ENCODE measurements at regions not wholly inside any gene's neighbourhood (a gene's known extent, or its start where the extent isn't known, plus 50 kb on each side); places are given as distances from the start of the nearest gene placed in this dataset.

- H3K27ac Mint-ChIP-seq: no peak overlapping the region
- no peak for DNase-seq (ENCODE audit: low spot score)
- no peaks in the 10 kb centered on the region for H3K27me3 Mint-ChIP-seq (ENCODE audit: low read depth)
- peaks cover 27% of the 10 kb centered on the region for H3K9me3 Mint-ChIP-seq
- no peaks in the 10 kb centered on the region for H3K4me1 Mint-ChIP-seq (ENCODE audit: low read depth)
- H3K4me3 Mint-ChIP-seq: no peak overlapping the region
- no peaks in the 10 kb centered on the region for H3K36me3 Mint-ChIP-seq (ENCODE audit: low read depth)
Measured at GRCh38 chr14:40188006-40188405, 755.8 kb upstream of the FBXO33 start.

GRCh38 chr14:40164083-40164482 is 731.9 kb upstream of the FBXO33 start:
- no peak overlapping the region for H3K27ac Mint-ChIP-seq
- H3K36me3 Mint-ChIP-seq (ENCODE audit: low read depth): no peaks in the 10 kb centered on the region
- no peaks in the 10 kb centered on the region for H3K4me1 Mint-ChIP-seq (ENCODE audit: low read depth)
- H3K9me3 Mint-ChIP-seq: peaks cover 44% of the 10 kb centered on the region
- H3K27me3 Mint-ChIP-seq (ENCODE audit: low read depth): no peaks in the 10 kb centered on the region
- H3K4me3 Mint-ChIP-seq: no peak overlapping the region
- DNase-seq (ENCODE audit: low spot score): no peak

GRCh38 chr14:40139657-40140056 is 707.4 kb upstream of the FBXO33 start:
- DNase-seq (ENCODE audit: low spot score): no peak

GRCh38 chr14:40133463-40133862 is 701.2 kb upstream of the FBXO33 start:
- no peak overlapping the region for H3K4me3 Mint-ChIP-seq
- peaks cover 33% of the 10 kb centered on the region for H3K9me3 Mint-ChIP-seq
- no peaks in the 10 kb centered on the region for H3K36me3 Mint-ChIP-seq (ENCODE audit: low read depth)
- no peaks in the 10 kb centered on the region for H3K27me3 Mint-ChIP-seq (ENCODE audit: low read depth)
- no peak for DNase-seq (ENCODE audit: low spot score)
- no peaks in the 10 kb centered on the region for H3K4me1 Mint-ChIP-seq (ENCODE audit: low read depth)
- no peak overlapping the region for H3K27ac Mint-ChIP-seq

More at GRCh38 chr14:40139657-40140056, 707.4 kb upstream of the FBXO33 start:
- H3K9me3 Mint-ChIP-seq: peaks cover 12% of the 10 kb centered on the region
- H3K36me3 Mint-ChIP-seq (ENCODE audit: low read depth): no peaks in the 10 kb centered on the region
- no peak overlapping the region for H3K27ac Mint-ChIP-seq
- no peak overlapping the region for H3K4me3 Mint-ChIP-seq
- H3K27me3 Mint-ChIP-seq (ENCODE audit: low read depth): no peaks in the 10 kb centered on the region
- no peaks in the 10 kb centered on the region for H3K4me1 Mint-ChIP-seq (ENCODE audit: low read depth)

GRCh38 chr14:40129159-40129558 is 696.9 kb upstream of the FBXO33 start:
- Mint-ChIP-seq H3K27ac (no peak overlapping the region), H3K9me3 (peaks cover 36% of the 10 kb centered on the region), H3K4me3 (no peak overlapping the region)

GRCh38 chr14:40123816-40124215 is 691.6 kb upstream of the FBXO33 start:
- no peaks in the 10 kb centered on the region for H3K4me1 Mint-ChIP-seq (ENCODE audit: low read depth)
- no peaks in the 10 kb centered on the region for H3K27me3 Mint-ChIP-seq (ENCODE audit: low read depth)
- H3K9me3 Mint-ChIP-seq: peaks cover 20% of the 10 kb centered on the region
- H3K36me3 Mint-ChIP-seq (ENCODE audit: low read depth): no peaks in the 10 kb centered on the region
- H3K4me3 Mint-ChIP-seq: no peak overlapping the region
- no peak for DNase-seq (ENCODE audit: low spot score)
- H3K27ac Mint-ChIP-seq: no peak overlapping the region

More at GRCh38 chr14:40129159-40129558, 696.9 kb upstream of the FBXO33 start:
- no peaks in the 10 kb centered on the region for H3K27me3 Mint-ChIP-seq (ENCODE audit: low read depth)
- no peak for DNase-seq (ENCODE audit: low spot score)
- no peaks in the 10 kb centered on the region for H3K4me1 Mint-ChIP-seq (ENCODE audit: low read depth)
- no peaks in the 10 kb centered on the region for H3K36me3 Mint-ChIP-seq (ENCODE audit: low read depth)

DNA sequence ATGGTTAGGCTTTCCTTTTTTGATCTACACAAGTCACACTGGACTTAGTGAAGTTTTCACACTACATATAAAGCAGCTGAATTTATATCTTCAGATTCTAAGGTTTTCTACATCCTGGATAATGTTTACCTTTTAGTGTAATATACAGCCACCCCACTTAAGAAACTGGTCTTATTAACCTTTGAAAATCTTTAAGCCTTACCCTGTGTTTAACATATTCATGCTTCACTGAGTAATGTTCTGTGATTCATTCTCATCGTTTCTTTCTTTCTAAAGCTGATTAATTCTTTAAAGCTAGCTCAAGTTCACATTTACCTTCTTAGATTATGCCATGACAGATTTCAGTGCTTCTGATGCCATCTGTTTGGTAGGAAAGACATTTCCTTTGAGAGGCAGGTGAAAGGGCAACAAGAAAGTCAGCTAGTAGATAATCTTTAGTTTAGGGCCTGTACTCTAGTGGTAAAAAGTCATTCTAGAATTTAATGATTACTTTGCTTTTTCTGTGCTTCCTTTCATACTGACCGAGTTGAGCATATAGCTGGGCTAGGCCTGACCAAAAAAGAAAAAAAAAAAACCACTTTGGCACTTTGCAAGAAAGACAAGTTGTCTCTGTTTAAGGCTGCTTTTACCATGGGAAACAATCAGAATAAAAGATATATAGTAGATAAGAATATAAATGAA is 690.9 kb upstream of the FBXO33 start:
- H3K36me3 Mint-ChIP-seq (ENCODE audit: low read depth): no peaks in the 10 kb centered on the region
- no peak overlapping the region for H3K4me3 Mint-ChIP-seq
- peaks cover 20% of the 10 kb centered on the region for H3K9me3 Mint-ChIP-seq
- H3K27ac Mint-ChIP-seq: no peak overlapping the region
- no peaks in the 10 kb centered on the region for H3K27me3 Mint-ChIP-seq (ENCODE audit: low read depth)
- H3K4me1 Mint-ChIP-seq (ENCODE audit: low read depth): no peaks in the 10 kb centered on the region
- no peak for DNase-seq (ENCODE audit: low spot score)

- H3K27ac Mint-ChIP-seq: no peak overlapping the region
- H3K9me3 Mint-ChIP-seq: peaks cover 16% of the 10 kb centered on the region
- H3K36me3 Mint-ChIP-seq (ENCODE audit: low read depth): no peaks in the 10 kb centered on the region
- DNase-seq (ENCODE audit: low spot score): no peak
- no peak overlapping the region for H3K4me3 Mint-ChIP-seq
- no peaks in the 10 kb centered on the region for H3K4me1 Mint-ChIP-seq (ENCODE audit: low read depth)
- no peaks in the 10 kb centered on the region for H3K27me3 Mint-ChIP-seq (ENCODE audit: low read depth)
Measured at GRCh38 chr14:40119765-40120164, 687.5 kb upstream of the FBXO33 start.

GRCh38 chr14:40119321-40119720 is 687.1 kb upstream of the FBXO33 start:
- no peak overlapping the region for H3K4me3 Mint-ChIP-seq
- H3K27me3 Mint-ChIP-seq (ENCODE audit: low read depth): no peaks in the 10 kb centered on the region
- DNase-seq (ENCODE audit: low spot score): no peak
- no peak overlapping the region for H3K27ac Mint-ChIP-seq
- no peaks in the 10 kb centered on the region for H3K4me1 Mint-ChIP-seq (ENCODE audit: low read depth)
- H3K36me3 Mint-ChIP-seq (ENCODE audit: low read depth): no peaks in the 10 kb centered on the region
- peaks cover 13% of the 10 kb centered on the region for H3K9me3 Mint-ChIP-seq

- no peaks in the 10 kb centered on the region for H3K27me3 Mint-ChIP-seq (ENCODE audit: low read depth)
Measured at GRCh38 chr14:40115583-40115982, 683.4 kb upstream of the FBXO33 start.

GRCh38 chr14:40113671-40114070 is 681.4 kb upstream of the FBXO33 start:
- Mint-ChIP-seq H3K27me3 (ENCODE audit: low read depth) (no peaks in the 10 kb centered on the region), H3K4me1 (ENCODE audit: low read depth) (no peaks in the 10 kb centered on the region), H3K27ac (no peak overlapping the region), H3K4me3 (no peak overlapping the region), H3K36me3 (ENCODE audit: low read depth) (no peaks in the 10 kb centered on the region), H3K9me3 (peaks cover 25% of the 10 kb centered on the region)
- DNase-seq (ENCODE audit: low spot score): no peak

More at GRCh38 chr14:40115583-40115982, 683.4 kb upstream of the FBXO33 start:
- Mint-ChIP-seq H3K36me3 (ENCODE audit: low read depth) (no peaks in the 10 kb centered on the region), H3K9me3 (peaks cover 11% of the 10 kb centered on the region), H3K27ac (no peak overlapping the region), H3K4me1 (ENCODE audit: low read depth) (no peaks in the 10 kb centered on the region), H3K4me3 (no peak overlapping the region)
- no peak for DNase-seq (ENCODE audit: low spot score)

DNA sequence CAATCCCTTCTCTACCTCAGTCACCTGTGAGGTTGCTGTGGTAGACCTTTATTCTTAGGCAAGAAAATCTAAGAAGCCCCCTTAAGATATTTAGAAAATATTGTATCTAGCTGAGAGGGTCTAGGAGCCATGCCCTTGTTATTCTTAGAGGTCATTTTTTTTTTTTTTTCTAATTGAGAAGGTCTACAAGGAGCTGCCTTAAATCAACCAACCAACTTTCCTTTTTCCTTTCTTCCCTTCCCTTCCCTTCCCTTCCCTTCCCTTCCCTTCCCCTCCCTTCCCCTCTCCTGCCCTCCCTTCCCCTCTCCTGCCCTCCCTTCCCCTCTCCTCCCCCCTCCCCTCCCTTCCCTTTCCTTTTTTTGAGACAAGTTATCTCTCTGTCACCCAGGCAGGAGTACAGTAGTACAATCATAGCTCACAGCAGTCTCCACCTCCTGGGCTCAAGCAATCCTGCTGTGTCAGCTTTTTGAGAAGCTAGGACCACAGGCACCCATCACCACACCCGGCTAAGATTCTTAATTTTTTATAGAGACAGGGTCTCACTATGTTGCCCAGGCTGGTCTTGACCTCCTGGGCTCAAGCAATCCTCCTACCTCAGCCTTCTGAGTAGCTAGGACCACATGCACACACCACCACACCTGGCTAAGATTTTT is 668.4 kb upstream of the FBXO33 start:
- Mint-ChIP-seq H3K36me3 (ENCODE audit: low read depth) (no peaks in the 10 kb centered on the region), H3K4me3 (no peak overlapping the region), H3K27me3 (ENCODE audit: low read depth) (no peaks in the 10 kb centered on the region), H3K9me3 (peaks cover 33% of the 10 kb centered on the region), H3K27ac (no peak overlapping the region), H3K4me1 (ENCODE audit: low read depth) (no peaks in the 10 kb centered on the region)
- no peak for DNase-seq (ENCODE audit: low spot score)

DNA sequence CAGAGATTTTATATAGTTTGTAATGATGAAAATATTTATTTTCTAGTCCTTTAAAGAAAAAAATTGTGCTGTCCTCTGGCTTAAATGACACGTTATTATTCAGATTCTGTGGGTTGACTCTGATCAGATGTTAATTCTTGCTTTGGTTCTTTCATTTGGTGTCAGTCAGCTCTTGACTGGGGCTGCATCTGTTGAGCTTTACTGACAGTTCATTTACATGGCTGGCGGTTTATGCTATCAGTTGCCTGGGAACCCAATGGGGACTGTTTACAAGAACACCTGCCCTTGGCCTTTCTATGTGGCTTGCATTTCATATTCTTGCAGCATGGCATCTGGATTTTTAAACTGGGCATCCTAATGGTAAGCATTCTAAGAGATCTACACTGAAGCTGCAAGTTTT is 667.1 kb upstream of the FBXO33 start:
- no peaks in the 10 kb centered on the region for H3K36me3 Mint-ChIP-seq (ENCODE audit: low read depth)
- H3K27ac Mint-ChIP-seq: no peak overlapping the region
- no peaks in the 10 kb centered on the region for H3K27me3 Mint-ChIP-seq (ENCODE audit: low read depth)
- peaks cover 25% of the 10 kb centered on the region for H3K9me3 Mint-ChIP-seq
- H3K4me3 Mint-ChIP-seq: no peak overlapping the region
- DNase-seq (ENCODE audit: low spot score): no peak
- H3K4me1 Mint-ChIP-seq (ENCODE audit: low read depth): no peaks in the 10 kb centered on the region

DNA sequence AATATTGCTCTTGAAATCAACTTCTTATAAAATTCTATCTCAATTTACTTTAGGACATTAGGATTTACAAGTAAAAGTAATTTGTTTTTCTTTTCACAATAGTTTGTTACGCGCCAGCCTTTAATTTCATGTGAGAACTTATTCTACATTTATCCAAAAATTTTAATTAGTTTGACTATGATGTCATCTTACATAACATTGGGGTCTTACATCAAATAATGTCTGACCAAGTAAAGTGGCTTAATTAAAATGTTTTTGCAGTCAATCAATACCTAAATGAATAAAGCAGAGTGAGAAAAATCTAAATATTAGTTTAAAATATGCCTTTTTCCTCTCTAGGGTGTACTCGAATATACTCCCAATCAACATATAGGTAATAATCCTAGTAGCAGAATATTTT is 666.2 kb upstream of the FBXO33 start:
- Mint-ChIP-seq H3K9me3 (peaks cover 21% of the 10 kb centered on the region), H3K27me3 (ENCODE audit: low read depth) (no peaks in the 10 kb centered on the region), H3K4me1 (ENCODE audit: low read depth) (no peaks in the 10 kb centered on the region), H3K4me3 (no peak overlapping the region), H3K27ac (no peak overlapping the region), H3K36me3 (ENCODE audit: low read depth) (no peaks in the 10 kb centered on the region)
- no peak for DNase-seq (ENCODE audit: low spot score)

DNA sequence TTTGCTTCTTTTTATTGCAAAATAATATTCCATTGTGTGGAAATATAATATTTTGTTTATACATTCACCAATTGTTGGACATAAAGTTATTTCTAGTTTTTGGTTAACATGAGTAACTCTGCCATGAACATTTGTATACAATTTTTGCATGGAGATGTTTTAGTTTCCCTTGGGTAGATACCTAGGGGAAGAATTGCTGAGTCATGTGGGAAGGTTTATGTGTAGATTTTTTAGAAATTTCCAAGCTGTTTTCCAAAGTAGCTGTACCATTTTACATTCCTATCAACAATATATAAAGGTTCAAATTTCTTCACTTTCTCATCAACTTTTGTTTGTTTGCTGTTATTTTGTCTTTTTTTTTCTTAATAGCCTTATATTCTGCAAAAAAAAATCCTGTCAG is 664.7 kb upstream of the FBXO33 start:
- Mint-ChIP-seq H3K27ac (no peak overlapping the region), H3K36me3 (ENCODE audit: low read depth) (no peaks in the 10 kb centered on the region), H3K27me3 (ENCODE audit: low read depth) (no peaks in the 10 kb centered on the region), H3K4me1 (ENCODE audit: low read depth) (no peaks in the 10 kb centered on the region), H3K4me3 (no peak overlapping the region), H3K9me3 (peaks cover 29% of the 10 kb centered on the region)
- no peak for DNase-seq (ENCODE audit: low spot score)
